Mucosa of descending colon (tissue), 3 donors: ENCODE measurements at regions not wholly inside any gene's neighbourhood (a gene's known extent, or its start where the extent isn't known, plus 50 kb on each side); places are given as distances from the start of the nearest gene placed in this dataset.

Source experiments
- ATAC-seq: fragments of 200-7000 bp; cut with Tn5 transposase; one replicate; pipeline ENCODE4 v1.9.1; 2020; ENCODE audit warnings: mild to moderate bottlenecking, moderate library complexity
- DNase-seq, 3 donors: peaks; one replicate each; pipeline ENCODE4 v3.0.0-alpha.2; 2020
- H3K36me3 ChIP-seq: fragments of 200-600 bp; one replicate; pipeline ENCODE4 v1.8.0; 2021; ENCODE audit warnings: low read depth, mild to moderate bottlenecking
- H3K4me1 ChIP-seq: fragments of 200-600 bp; one replicate; pipeline ENCODE4 v1.8.0; 2021; ENCODE audit warnings: low read depth, mild to moderate bottlenecking
- H3K4me3 ChIP-seq: fragments of 200-600 bp; one replicate; pipeline ENCODE4 v1.8.0; 2021; ENCODE audit warnings: mild to moderate bottlenecking
- H3K9me3 ChIP-seq: fragments of 200-600 bp; one replicate; pipeline ENCODE4 v1.8.0; 2021; ENCODE audit warnings: mild to moderate bottlenecking
- intact Hi-C, 2 donors: fragments of 100-400 bp; cut with DNase I in 1 of 2; cut with micrococcal nuclease in 1 of 2; formaldehyde crosslinking; loops; one replicate each; pipeline versions ENCODE4 v1.11.0 to v1.11.1; 2022; cut with DNase I, micrococcal nuclease
- TF ChIP-seq, protein P1 (sequence below): fragments of 200-600 bp; IDR thresholded peaks from one replicate; pipeline ENCODE4 v1.8.0; 2022; ENCODE audit warnings: antibody characterized with exemption, mild to moderate bottlenecking
- donor health status: DM: no; HTN: no; CAD: no; lungs with moderate emphysema.
- donor health status: DM: no; HTN: no; CAD: no.
- donor health status: DM: no; HTN: yes; CAD: no.

DNA sequence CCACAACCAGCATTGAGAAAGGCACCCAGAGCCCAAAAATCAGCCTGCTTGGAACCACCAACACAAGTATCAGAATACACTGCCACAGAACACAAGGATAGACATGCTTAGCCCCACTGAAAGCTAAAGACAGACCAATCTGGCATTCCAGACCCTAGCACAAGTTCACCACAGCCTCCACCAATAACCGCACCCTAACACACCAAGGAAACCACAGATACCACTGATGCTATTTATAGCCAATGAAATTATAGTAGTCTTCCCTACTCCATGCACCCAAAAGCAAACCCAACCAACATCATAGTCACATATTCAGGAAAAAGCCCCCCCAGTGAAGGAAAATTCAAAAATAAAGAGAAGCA is 83.9 kb upstream of the STT3B start:
- no peak for DNase-seq
- no peaks in the 10 kb centered on the region for H3K4me1 ChIP-seq

DNA sequence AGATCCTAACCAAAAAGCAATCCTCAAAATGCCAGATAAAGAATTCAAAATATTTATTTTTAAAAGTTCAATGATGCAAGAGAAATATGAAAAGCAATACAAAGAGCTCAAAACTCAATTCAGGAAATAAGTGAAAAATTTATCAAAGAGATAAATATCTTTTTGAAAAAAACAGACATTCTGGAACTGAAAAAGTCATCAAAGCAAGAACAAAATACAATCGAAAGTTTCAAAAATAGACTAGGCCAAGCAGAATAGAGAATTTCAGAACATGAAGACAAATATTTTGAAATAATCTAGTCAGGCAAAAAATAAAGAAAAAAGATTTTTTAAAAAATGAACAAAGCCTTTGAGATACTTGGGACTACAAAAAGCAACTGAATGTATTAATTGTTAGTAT is 83.4 kb upstream of the STT3B start:
- TF ChIP-seq, protein P1, sequence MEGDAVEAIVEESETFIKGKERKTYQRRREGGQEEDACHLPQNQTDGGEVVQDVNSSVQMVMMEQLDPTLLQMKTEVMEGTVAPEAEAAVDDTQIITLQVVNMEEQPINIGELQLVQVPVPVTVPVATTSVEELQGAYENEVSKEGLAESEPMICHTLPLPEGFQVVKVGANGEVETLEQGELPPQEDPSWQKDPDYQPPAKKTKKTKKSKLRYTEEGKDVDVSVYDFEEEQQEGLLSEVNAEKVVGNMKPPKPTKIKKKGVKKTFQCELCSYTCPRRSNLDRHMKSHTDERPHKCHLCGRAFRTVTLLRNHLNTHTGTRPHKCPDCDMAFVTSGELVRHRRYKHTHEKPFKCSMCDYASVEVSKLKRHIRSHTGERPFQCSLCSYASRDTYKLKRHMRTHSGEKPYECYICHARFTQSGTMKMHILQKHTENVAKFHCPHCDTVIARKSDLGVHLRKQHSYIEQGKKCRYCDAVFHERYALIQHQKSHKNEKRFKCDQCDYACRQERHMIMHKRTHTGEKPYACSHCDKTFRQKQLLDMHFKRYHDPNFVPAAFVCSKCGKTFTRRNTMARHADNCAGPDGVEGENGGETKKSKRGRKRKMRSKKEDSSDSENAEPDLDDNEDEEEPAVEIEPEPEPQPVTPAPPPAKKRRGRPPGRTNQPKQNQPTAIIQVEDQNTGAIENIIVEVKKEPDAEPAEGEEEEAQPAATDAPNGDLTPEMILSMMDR, result no peak
- H3K4me3 ChIP-seq, result no peak overlapping the region
- H3K36me3 ChIP-seq, result no peaks in the 10 kb centered on the region
- no peaks in the 10 kb centered on the region for H3K9me3 ChIP-seq
- ATAC-seq, result no peak
- no peaks in the 10 kb centered on the region for H3K4me1 ChIP-seq
- intact Hi-C loops, result no loop called here
- no peak for DNase-seq

More for the DNA sequence above, 83.9 kb upstream of the STT3B start:
- H3K36me3 ChIP-seq, result no peaks in the 10 kb centered on the region
- intact Hi-C loops, result no loop called here
- TF ChIP-seq, protein P1, result no peak
- H3K4me3 ChIP-seq, result no peak overlapping the region
- no peak for ATAC-seq
- H3K9me3 ChIP-seq, result no peaks in the 10 kb centered on the region

DNA sequence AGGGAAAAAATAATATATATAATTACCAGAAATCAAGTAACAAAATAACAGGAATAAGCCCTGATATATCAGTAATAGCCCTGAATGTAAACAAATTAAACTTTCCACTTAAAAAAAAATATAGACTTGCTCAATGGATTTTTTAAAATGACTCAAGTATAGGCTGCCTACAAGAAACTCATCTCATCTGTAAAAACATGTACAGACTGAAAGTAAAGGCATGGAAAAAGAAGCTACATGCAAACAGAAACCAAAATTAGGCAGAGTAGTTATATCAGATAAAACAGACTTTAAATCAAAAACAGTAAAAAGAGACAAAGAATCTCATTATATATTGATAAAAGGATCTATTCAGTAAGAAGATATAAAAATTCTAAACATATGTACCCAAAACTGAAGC is 82.4 kb upstream of the STT3B start:
- no peaks in the 10 kb centered on the region for H3K4me1 ChIP-seq
- intact Hi-C loops, result no loop called here
- H3K4me3 ChIP-seq, result no peak overlapping the region
- TF ChIP-seq, protein P1, result no peak
- ATAC-seq (no peak), DNase-seq (no peak)
- no peaks in the 10 kb centered on the region for H3K36me3 ChIP-seq
- H3K9me3 ChIP-seq, result no peaks in the 10 kb centered on the region

DNA sequence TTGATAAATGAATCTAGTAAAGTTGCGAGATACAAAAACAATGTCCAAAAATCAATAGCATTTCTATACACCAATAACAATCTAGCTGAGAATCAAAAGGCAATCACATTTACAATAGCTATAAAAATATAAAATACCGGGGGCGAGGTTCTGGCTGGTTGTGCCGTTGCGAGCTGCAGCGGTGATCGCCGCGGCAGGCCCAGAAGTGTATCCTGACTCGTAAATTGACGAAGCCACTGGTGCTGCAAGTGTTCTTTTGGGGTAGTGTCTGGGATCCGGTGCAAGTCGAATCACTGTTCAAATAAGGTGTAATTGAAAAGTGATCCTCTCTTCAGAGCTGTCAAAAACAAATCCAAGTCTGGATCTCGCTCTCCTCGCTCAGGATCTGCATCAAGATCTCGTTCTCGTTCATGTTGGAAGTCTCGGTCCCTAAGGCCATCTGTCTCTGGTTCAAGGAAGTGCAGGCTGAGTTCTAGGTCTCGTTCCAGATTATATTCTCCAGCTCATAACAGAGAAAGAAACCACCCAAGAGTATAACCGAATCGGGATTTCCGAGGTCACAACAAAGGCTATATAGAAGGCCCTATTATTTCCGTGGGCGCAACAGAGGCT is 80.1 kb upstream of the STT3B start:
- Histone ChIP-seq H3K9me3 (no peaks in the 10 kb centered on the region), H3K4me1 (no peaks in the 10 kb centered on the region), H3K36me3 (no peaks in the 10 kb centered on the region), H3K4me3 (no peak overlapping the region)
- TF ChIP-seq, protein P1, result no peak
- intact Hi-C loops, result no loop called here
- DNase-seq, result peak in 2 of 3 donors; percentile 17 to 39
- ATAC-seq, result peak; percentile 66

DNA sequence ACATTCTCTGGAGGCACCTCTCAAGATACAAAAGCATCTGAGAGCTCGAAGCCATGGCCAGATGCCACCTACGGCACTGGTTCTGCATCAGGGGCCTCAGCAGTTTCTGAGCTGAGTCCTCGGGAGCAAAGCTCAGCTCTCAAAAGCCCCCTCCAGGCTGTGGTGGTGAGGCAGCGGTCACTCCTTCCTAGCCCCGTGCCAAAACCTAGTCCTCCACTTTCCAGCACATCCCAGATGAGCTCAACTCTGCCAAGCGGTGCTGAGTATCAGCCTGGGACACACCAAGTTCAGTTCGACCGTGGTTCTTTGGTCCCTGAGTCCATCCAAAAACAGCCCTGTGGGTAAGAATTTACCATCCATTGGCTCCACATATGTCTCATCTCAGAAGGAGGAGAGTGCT is 79.3 kb upstream of the STT3B start:
- Histone ChIP-seq H3K36me3 (no peaks in the 10 kb centered on the region), H3K4me1 (no peaks in the 10 kb centered on the region), H3K4me3 (no peak overlapping the region), H3K9me3 (no peaks in the 10 kb centered on the region)
- intact Hi-C loops, result no loop called here
- no peak for ATAC-seq
- TF ChIP-seq, protein P1, result no peak
- no peak for DNase-seq

DNA sequence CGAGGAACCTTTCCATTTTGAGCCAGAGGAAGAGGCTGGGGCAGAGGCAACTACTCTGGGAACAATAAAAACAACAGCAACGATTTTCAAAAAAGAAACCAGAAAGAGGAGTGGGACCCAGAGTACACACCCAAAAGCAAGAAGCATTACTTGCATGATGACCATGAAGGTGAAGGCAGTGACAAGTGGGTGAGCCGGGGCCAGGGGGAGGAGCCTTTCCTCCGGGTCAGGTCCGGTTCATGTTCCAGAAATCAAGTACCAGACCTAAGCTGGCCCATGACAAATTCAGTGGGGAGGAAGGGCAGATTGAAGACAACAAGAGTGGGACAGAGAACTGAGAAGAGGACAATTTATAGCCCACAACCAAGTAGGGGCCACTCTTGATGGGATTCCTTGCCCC is 77.2 kb upstream of the STT3B start:
- TF ChIP-seq, protein P1, result no peak

More for the DNA sequence above, 77.2 kb upstream of the STT3B start:
- ATAC-seq (no peak), DNase-seq (no peak)
- intact Hi-C loops, result no loop called here
- no peaks in the 10 kb centered on the region for H3K4me1 ChIP-seq
- H3K36me3 ChIP-seq, result no peaks in the 10 kb centered on the region
- no peak overlapping the region for H3K4me3 ChIP-seq
- H3K9me3 ChIP-seq, result no peaks in the 10 kb centered on the region
